Tibial artery (tissue), 4 donors: ENCODE measurements at regions not wholly inside any gene's neighbourhood (a gene's known extent, or its start where the extent isn't known, plus 50 kb on each side); places are given as distances from the start of the nearest gene placed in this dataset.

Experiments used
- DNase-seq, 2 donors: peaks; one replicate each; pipeline ENCODE4 v3.0.0-alpha.2; 2019
- H3K27ac ChIP-seq, 2 donors: fragments of 200-600 bp; sonication (generic) in 1 of 2; 1 replicate in 1 of 2; 2 replicates in 1 of 2; pipeline ENCODE4 v1.5.1; 2018 to 2019; ENCODE audit warnings: mild to moderate bottlenecking in 1 of 2
- H3K27me3 ChIP-seq, 2 donors: fragments of 200-600 bp; sonication (generic) in 1 of 2; one replicate each; pipeline versions ENCODE4 v1.5.1 to v1.6.0; 2016 to 2019
- H3K36me3 ChIP-seq, 3 donors: fragments of 200-600 bp; sonication (generic) in 2 of 3; one replicate each; pipeline ENCODE4 v1.5.1; 2016 to 2019; ENCODE audit warnings: mild to moderate bottlenecking in 2 of 3
- H3K4me1 ChIP-seq, 4 donors: fragments of 200-600 bp; sonication (generic) in 2 of 4; 1 replicate in 3 of 4; 2 replicates in 1 of 4; pipeline ENCODE4 v1.5.1; 2016 to 2019
- H3K4me3 ChIP-seq, 2 donors: fragments of 200-600 bp; sonication (generic) in 1 of 2; 1 replicate in 1 of 2; 2 replicates in 1 of 2; pipeline ENCODE4 v1.5.1; 2018 to 2019; ENCODE audit warnings: mild to moderate bottlenecking in 2 of 2
- H3K9me3 ChIP-seq, 3 donors: fragments of 200-600 bp; sonication (generic) in 1 of 3; one replicate each; pipeline ENCODE4 v1.5.1; 2016 to 2019
- intact Hi-C: fragments of 100-400 bp; cut with DNase I; formaldehyde crosslinking; loops from one replicate; pipeline ENCODE4 v1.15.0; 2023; ENCODE audit warnings: low total_unique reads
- TF ChIP-seq, protein P1 (sequence below), 2 experiments: fragments of 200-600 bp in 1 of 2; fragments of 450-650 bp in 1 of 2; IDR thresholded peaks; one replicate each; pipeline ENCODE4 v1.5.1; 2017 to 2019; ENCODE audit warnings: antibody characterized with exemption in 2 of 2, mild to moderate bottlenecking in 1 of 2, moderate library complexity in 1 of 2

DNA sequence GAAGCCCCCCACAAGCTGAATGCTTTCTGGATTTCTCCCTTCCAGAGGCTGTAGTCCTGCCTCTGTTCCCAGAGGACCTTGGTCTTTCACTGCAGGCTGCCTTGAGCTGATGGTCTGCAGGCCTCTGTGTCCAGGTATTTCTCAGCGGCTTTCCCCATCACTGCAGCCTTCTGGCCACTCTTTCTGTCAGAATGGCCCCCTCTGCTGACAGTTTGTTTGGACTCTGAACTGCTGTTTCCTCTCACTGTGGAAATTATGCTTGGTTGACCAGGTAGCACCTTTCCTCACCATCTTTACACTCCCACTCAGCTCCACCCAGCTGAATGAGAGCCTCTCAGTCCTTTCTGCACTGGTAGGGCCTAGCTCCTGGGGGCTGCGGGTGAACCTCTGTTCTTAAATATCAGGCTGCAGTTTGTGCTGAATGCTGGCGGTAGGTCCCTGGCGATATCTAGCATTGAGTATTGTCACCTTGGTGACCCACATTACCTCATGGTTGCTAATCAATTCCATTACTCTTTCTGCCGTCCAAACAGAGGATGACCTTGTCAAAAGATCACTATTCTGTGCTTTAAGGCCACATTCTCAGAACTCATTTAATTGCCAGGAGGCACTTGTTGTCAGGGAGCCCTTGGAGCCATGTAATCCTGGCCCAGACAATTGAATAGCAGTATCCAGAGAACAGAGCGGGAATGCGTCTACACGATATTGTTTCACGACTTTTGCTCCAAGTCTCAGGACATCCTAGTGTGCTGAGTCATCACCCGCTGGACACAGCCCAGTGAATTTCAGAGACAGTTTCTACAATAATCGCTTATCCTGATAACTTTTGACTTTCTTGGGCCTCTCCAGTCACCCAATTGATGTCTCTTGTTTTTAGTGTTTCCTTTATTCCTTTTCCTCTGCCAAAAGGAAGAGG is 230.2 kb downstream of the TENT4A start:
- H3K4me3 ChIP-seq = no peak overlapping the region
- no peaks in the 10 kb centered on the region for H3K4me1 ChIP-seq
- no peaks in the 10 kb centered on the region for H3K9me3 ChIP-seq
- H3K36me3 ChIP-seq = no peaks in the 10 kb centered on the region
- no peak for DNase-seq
- H3K27ac ChIP-seq = no peak overlapping the region
- TF ChIP-seq, protein P1, sequence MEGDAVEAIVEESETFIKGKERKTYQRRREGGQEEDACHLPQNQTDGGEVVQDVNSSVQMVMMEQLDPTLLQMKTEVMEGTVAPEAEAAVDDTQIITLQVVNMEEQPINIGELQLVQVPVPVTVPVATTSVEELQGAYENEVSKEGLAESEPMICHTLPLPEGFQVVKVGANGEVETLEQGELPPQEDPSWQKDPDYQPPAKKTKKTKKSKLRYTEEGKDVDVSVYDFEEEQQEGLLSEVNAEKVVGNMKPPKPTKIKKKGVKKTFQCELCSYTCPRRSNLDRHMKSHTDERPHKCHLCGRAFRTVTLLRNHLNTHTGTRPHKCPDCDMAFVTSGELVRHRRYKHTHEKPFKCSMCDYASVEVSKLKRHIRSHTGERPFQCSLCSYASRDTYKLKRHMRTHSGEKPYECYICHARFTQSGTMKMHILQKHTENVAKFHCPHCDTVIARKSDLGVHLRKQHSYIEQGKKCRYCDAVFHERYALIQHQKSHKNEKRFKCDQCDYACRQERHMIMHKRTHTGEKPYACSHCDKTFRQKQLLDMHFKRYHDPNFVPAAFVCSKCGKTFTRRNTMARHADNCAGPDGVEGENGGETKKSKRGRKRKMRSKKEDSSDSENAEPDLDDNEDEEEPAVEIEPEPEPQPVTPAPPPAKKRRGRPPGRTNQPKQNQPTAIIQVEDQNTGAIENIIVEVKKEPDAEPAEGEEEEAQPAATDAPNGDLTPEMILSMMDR (IDR thresholded peaks at IDR 0.05) = no peak
- H3K27me3 ChIP-seq = no peaks in the 10 kb centered on the region
- intact Hi-C loops = no loop called here

DNA sequence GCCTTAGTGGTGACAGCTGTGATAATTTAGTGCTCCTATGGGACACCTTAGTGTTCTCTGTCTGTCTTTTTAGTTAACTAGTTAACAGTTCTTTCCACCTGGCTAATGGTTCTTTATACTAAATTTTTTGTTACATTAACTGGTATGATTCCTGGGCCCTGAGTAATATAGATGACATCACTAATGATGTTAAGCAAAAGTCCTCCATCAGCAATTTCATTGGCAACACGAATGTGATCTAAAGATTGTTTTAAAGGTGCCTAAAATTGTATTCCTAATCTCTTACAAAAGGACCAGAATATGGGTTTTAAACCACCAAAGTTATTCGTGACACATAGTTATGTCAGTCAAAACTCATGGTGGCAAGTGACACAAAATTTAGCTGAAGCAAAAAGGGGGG is 235.3 kb downstream of the TENT4A start:
- no peaks in the 10 kb centered on the region for H3K36me3 ChIP-seq
- no peak for DNase-seq
- no peaks in the 10 kb centered on the region for H3K9me3 ChIP-seq
- intact Hi-C loops = no loop called here
- H3K27ac ChIP-seq = no peak overlapping the region
- H3K27me3 ChIP-seq = peaks cover 0 to 7% of the 10 kb centered on the region in 2 donors
- no peak overlapping the region for H3K4me3 ChIP-seq
- TF ChIP-seq, protein P1 (IDR thresholded peaks at IDR 0.05) = no peak
- no peaks in the 10 kb centered on the region for H3K4me1 ChIP-seq

DNA sequence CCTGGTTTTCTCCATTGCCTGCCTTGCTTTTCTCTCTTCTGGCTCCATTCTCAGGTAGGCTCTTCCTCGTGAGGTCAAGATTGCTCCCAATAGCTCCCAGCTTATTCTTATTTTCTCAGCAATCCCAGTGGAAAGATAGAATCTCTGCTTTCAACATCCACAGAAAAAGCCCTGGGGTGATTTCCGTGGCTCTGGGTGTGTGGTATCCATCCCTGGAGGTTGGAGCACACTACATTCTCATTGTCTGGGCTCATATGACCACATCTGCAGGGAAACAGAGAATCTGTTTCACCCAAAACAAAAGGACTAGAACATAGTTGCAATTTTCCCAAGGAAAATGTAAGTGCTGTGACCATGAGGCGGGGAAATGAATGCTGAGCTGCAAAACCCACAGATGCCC is 236.0 kb downstream of the TENT4A start:
- DNase-seq = no peak
- no peaks in the 10 kb centered on the region for H3K36me3 ChIP-seq
- peaks cover 0 to 7% of the 10 kb centered on the region in 2 donors for H3K27me3 ChIP-seq
- no peaks in the 10 kb centered on the region for H3K9me3 ChIP-seq
- TF ChIP-seq, protein P1 (IDR thresholded peaks at IDR 0.05) = no peak
- intact Hi-C loops = no loop called here
- H3K27ac ChIP-seq = no peak overlapping the region
- H3K4me1 ChIP-seq = no peaks in the 10 kb centered on the region
- no peak overlapping the region for H3K4me3 ChIP-seq

DNA sequence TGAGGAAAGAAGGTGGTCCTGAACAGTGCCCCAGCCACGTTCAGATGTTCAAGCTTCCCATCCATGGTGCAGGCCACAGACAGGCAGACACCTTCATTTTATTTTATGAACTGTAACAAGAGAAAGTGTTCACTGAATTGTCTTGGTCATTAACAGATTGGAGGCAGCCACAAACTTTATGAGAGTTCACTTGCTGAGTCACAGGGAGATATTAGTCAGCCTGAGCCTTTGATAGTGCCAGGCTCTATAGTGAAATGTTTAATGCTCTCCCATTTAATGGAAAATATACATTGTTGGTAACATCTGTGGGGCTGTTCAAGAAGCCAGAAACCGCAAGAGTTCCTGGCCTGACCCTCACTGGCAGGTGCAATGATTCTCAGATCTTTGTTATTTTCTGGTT is 237.0 kb downstream of the TENT4A start:
- TF ChIP-seq, protein P1 (IDR thresholded peaks at IDR 0.05) = no peak
- intact Hi-C loops = no loop called here
- no peaks in the 10 kb centered on the region for H3K36me3 ChIP-seq
- no peak overlapping the region for H3K4me3 ChIP-seq
- no peak for DNase-seq
- no peak overlapping the region for H3K27ac ChIP-seq
- peaks cover 0 to 7% of the 10 kb centered on the region in 2 donors for H3K27me3 ChIP-seq
- H3K4me1 ChIP-seq = no peaks in the 10 kb centered on the region
- H3K9me3 ChIP-seq = no peaks in the 10 kb centered on the region

DNA sequence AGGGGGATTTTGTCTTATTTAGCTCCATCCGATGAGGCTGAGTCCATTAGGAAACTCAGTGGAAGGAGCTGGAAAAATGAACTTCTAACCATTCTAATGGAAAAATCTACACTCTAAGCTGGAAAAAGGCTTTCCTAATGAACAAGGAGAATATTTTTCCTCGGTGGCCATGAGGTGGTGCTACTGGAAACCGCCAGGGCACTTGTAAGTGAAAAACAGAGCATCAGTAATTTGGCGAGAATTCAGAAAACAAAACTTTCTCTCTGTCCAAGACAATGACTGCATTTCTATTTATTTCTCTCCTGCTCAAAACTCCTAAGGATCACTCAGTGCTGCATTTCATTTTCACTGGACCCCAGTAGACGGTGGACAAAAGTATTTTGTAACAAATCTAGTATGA is 237.6 kb downstream of the TENT4A start:
- Histone ChIP-seq H3K9me3 (no peaks in the 10 kb centered on the region), H3K4me3 (no peak overlapping the region), H3K27ac (no peak overlapping the region), H3K4me1 (no peaks in the 10 kb centered on the region), H3K27me3 (peaks cover 0 to 7% of the 10 kb centered on the region in 2 donors), H3K36me3 (no peaks in the 10 kb centered on the region)
- DNase-seq = no peak
- intact Hi-C loops = no loop called here
- TF ChIP-seq, protein P1 (IDR thresholded peaks at IDR 0.05) = no peak
